D721Med (cell line): ENCODE measurements at regions not wholly inside any gene's neighbourhood (a gene's known extent, or its start where the extent isn't known, plus 50 kb on each side); places are given as distances from the start of the nearest gene placed in this dataset.

Source experiments
- DNase-seq: peaks from one replicate; pipeline ENCODE4 v3.0.0; 2011; ENCODE audit warnings: low spot score; ENCODE audit not compliant: insufficient read length
- FAIRE-seq: peaks from 2 replicates; lab custom pipeline; 2011; peaks lifted over from hg19 to GRCh38; lab: Jason Lieb, UNC
- CTCF ChIP-seq: IDR thresholded peaks from 2 replicates; pipeline ENCODE4 v1.5.1; 2012; ENCODE audit warnings: mild to moderate bottlenecking, control low read depth; ENCODE audit not compliant: insufficient read depth; ENCODE audit errors: missing control alignments

GRCh38 chr10:61356354-61356753 lies 96.8 kb downstream of the TMEM26 start:
- DNase-seq, result no peak
- no peak for FAIRE-seq
- no peak for TF ChIP-seq CTCF

GRCh38 chr10:61355211-61355610 lies 98.0 kb downstream of the TMEM26 start:
- FAIRE-seq (no peak), DNase-seq (no peak)
- no peak for TF ChIP-seq CTCF

GRCh38 chr10:61354401-61354975 lies 98.7 kb downstream of the TMEM26 start:
- FAIRE-seq, result no peak
- no peak for TF ChIP-seq CTCF
- DNase-seq, result no peak

- DNase-seq (no peak), FAIRE-seq (no peak)
- TF ChIP-seq CTCF, result no peak
These were observed 102.4 kb downstream of the TMEM26 start for GRCh38 chr10:61350794-61351193.

GRCh38 chr10:61350068-61350467 lies 103.1 kb downstream of the TMEM26 start:
- no peak for DNase-seq
- TF ChIP-seq CTCF, result no peak
- no peak for FAIRE-seq

GRCh38 chr10:61346796-61347413 lies 106.3 kb downstream of the TMEM26 start:
- FAIRE-seq, result peak; percentile 71
- TF ChIP-seq CTCF, result no peak
- DNase-seq, result no peak

GRCh38 chr10:61343796-61344195 lies 109.4 kb downstream of the TMEM26 start:
- FAIRE-seq (no peak), DNase-seq (no peak)
- TF ChIP-seq CTCF, result no peak
